ENCODE measurements at regions not wholly inside any gene's neighbourhood (a gene's known extent, or its start where the extent isn't known, plus 50 kb on each side); places are given as distances from the start of the nearest gene placed in this dataset.

- TF ChIP-seq CTCF (tag by site-specific recombination; IDR thresholded peaks at IDR 0.05) (no peak), ZBTB49 (tag by site-specific recombination; IDR thresholded peaks at IDR 0.05; ENCODE audit: low read depth) (no peak), ZNF677 (tag by site-specific recombination; IDR thresholded peaks at IDR 0.05) (no peak), PBX3 (CRISPR knock-in tag; IDR thresholded peaks at IDR 0.05) (no peak)
These were observed 1375.6 kb downstream of the EFNB2 start for GRCh38 chr13:105159841-105160240.
